ENCODE measurements at regions not wholly inside any gene's neighbourhood (a gene's known extent, or its start where the extent isn't known, plus 50 kb on each side); places are given as distances from the start of the nearest gene placed in this dataset.
"Not testable (repeated sequence)": the region's sequence is repeated elsewhere in the genome, so short reads cannot be mapped to it uniquely, and the experiment has no call there.

DNA sequence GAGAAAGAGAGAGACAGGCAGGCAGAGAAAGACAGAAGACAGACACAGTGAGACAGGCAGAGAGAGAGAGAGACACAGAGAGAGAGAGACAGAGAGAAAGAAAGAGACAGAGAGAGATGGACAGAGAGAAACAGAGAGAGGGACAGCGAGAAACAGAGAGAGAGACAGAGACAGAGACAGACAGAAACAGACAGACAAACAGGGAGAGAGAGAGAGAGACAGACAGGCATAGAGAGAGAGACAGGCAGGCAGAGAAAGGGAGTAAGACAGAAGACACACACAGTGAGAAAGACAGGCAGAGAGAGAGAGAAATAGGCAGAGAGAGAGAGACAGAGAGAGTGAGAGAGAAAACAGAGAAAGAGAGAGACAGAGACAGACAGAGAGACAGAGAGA lies 105.3 kb upstream of the ANKRD30BL start:
- ChIA-PET POLR2A (no interaction called here), CTCF (no interaction called here)
- intact Hi-C loops (cut with DNase I, micrococcal nuclease), result loop anchor here in 1 of 2 experiments (5.0 kb wide), 1 partner anchor 1575 kb away; no protein-coding TSS in a partner anchor

DNA sequence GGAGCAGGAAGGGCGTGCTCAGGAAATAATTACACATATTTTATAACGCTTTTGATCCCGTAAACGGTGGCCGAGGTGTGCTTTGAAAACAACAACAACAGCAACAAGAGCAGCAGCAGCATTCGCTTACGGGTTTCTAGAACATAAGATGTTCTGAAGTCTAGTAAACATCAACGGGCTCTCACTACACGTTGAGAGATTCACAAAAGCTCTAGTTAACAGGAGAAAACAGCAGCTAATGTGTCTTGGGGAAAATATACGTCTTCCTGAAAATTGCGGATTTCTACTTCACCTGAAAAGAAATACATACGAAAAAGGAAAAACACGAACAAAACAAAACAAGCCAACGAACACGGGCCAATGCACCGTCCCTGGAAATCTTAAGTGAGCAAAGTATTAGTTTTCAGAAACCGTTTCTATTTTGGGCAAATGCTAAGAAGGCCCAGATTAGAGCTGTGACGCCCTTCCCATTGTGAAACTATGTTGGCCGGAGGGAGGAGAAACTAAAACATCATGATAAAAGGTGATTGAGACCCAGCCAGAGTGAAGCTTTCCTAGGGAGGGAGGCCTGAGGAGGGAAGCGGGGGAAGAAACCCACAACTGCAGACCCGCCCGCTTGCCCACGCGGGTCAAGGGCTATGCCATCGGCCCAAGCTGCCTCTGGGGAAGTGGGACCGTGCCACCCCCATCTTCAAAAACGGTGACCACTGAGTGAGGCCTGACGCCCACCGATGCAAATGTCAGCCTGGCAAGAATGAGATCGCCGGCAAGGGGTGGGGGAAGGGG lies 105.9 kb upstream of the ANKRD30BL start:
- Histone ChIP-seq H3K9me3 (ENCODE audit: control insufficient read depth in 1 of 2, insufficient read depth in 1 of 2, low read length in 2 of 2) (peaks cover 0 to 16% of the 10 kb centered on the region in 2 experiments), H3K4me3 (ENCODE audit: low read length) (peak overlapping the region; percentile 35), H3K4me1 (ENCODE audit: insufficient read depth, low read length) (peaks cover 14% of the 10 kb centered on the region), H3K27me3 (ENCODE audit: control insufficient read depth in 1 of 2, insufficient read depth in 2 of 2, low read length in 2 of 2) (peaks cover 0 to 19% of the 10 kb centered on the region in 2 experiments)
- peak in 2 of 14 experiments; percentile 16 to 24 for DNase-seq
- H3K36me3 ChIP-seq (ENCODE audit: insufficient read depth, low read length); H3K9me3 Mint-ChIP-seq; H3K27ac ChIP-seq (ENCODE audit: low read depth in 1 of 2, low read length in 2 of 2); CTCF ChIA-PET; H3K4me1 Mint-ChIP-seq (ENCODE audit: low read depth); H3K27ac Mint-ChIP-seq; POLR2A ChIA-PET; ATAC-seq (ENCODE audit: poor library complexity); H3K27me3 Mint-ChIP-seq; H3K36me3 Mint-ChIP-seq (ENCODE audit: low read depth); H3K4me3 Mint-ChIP-seq: not testable (repeated sequence)
- intact Hi-C loops (cut with DNase I, micrococcal nuclease), result loop anchor here (2.0 to 5.0 kb wide), 2 partner anchors 1575 to 1577 kb away; no protein-coding TSS in a partner anchor

More for the DNA sequence above, 105.3 kb upstream of the ANKRD30BL start:
- H3K27ac Mint-ChIP-seq, result no peak overlapping the region
- TF ChIP-seq, protein P1, sequence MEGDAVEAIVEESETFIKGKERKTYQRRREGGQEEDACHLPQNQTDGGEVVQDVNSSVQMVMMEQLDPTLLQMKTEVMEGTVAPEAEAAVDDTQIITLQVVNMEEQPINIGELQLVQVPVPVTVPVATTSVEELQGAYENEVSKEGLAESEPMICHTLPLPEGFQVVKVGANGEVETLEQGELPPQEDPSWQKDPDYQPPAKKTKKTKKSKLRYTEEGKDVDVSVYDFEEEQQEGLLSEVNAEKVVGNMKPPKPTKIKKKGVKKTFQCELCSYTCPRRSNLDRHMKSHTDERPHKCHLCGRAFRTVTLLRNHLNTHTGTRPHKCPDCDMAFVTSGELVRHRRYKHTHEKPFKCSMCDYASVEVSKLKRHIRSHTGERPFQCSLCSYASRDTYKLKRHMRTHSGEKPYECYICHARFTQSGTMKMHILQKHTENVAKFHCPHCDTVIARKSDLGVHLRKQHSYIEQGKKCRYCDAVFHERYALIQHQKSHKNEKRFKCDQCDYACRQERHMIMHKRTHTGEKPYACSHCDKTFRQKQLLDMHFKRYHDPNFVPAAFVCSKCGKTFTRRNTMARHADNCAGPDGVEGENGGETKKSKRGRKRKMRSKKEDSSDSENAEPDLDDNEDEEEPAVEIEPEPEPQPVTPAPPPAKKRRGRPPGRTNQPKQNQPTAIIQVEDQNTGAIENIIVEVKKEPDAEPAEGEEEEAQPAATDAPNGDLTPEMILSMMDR (IDR thresholded peaks at IDR 0.05), result no peak
- Histone ChIP-seq H3K27me3 (ENCODE audit: control insufficient read depth in 1 of 2, insufficient read depth in 2 of 2, low read length in 2 of 2) (peaks cover 0 to 19% of the 10 kb centered on the region in 2 experiments), H3K36me3 (ENCODE audit: insufficient read depth, low read length) (no peaks in the 10 kb centered on the region), H3K27ac (ENCODE audit: low read depth in 1 of 2, low read length in 2 of 2) (no peak overlapping the region), H3K4me1 (ENCODE audit: insufficient read depth, low read length) (peaks cover 14% of the 10 kb centered on the region), H3K9me3 (ENCODE audit: control insufficient read depth in 1 of 2, insufficient read depth in 1 of 2, low read length in 2 of 2) (peaks cover 0 to 14% of the 10 kb centered on the region in 2 experiments), H3K4me3 (ENCODE audit: low read length) (no peak overlapping the region)
- H3K4me1 Mint-ChIP-seq (ENCODE audit: low read depth), result no peaks in the 10 kb centered on the region
- H3K36me3 Mint-ChIP-seq (ENCODE audit: low read depth), result no peaks in the 10 kb centered on the region
- no peak overlapping the region for H3K4me3 Mint-ChIP-seq
- H3K9me3 Mint-ChIP-seq, result no peaks in the 10 kb centered on the region
- DNase-seq (peak in 1 of 14 experiments; percentile 5), ATAC-seq (ENCODE audit: poor library complexity) (no peak)
- H3K27me3 Mint-ChIP-seq, result peaks cover 7% of the 10 kb centered on the region

DNA sequence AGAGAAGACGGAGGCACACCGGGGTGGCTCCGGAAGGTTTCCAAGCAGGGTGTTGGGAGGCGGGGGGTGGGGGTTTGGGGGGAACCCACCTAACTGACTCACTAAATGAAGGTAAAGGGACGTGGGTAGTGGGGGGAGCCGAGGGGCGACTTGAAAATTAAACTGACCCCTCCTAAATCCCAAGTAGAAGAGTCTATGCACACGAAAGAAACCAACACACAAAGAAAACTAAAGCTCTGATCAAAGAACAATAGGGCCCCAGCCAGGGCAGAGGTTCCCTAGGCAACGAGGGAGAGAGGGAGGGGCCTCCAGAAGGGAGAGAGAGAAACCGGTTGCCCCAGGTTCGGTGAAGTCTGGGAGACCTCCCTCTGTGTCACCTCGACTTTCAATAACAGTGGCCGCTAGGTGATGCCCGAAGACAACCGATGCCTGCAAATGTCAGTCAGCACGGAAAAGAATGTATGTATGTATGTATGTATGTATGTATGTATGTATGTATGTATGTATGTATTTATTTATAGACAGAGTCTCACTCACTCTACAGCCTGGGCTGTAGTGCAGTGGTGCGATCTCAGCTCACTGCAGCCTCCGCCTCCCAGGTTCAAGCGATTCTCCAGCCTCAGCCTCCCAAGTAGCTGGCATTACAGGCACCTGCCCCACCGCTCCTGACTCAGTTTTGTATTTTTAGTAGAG lies 106.7 kb upstream of the ANKRD30BL start:
- POLR2A ChIA-PET; H3K27ac ChIP-seq (ENCODE audit: low read depth in 1 of 2, low read length in 2 of 2); H3K4me1 Mint-ChIP-seq (ENCODE audit: low read depth); H3K36me3 ChIP-seq (ENCODE audit: insufficient read depth, low read length); H3K27ac Mint-ChIP-seq; H3K9me3 Mint-ChIP-seq; H3K27me3 Mint-ChIP-seq; CTCF ChIA-PET; H3K36me3 Mint-ChIP-seq (ENCODE audit: low read depth); H3K4me3 Mint-ChIP-seq: not testable (repeated sequence)
- H3K4me1 ChIP-seq (ENCODE audit: insufficient read depth, low read length), result peaks cover 14% of the 10 kb centered on the region
- peaks cover 0 to 16% of the 10 kb centered on the region in 2 experiments for H3K9me3 ChIP-seq (ENCODE audit: control insufficient read depth in 1 of 2, insufficient read depth in 1 of 2, low read length in 2 of 2)
- intact Hi-C loops (cut with DNase I, micrococcal nuclease), result loop anchor here (2.0 to 5.0 kb wide), 2 partner anchors 1574 to 1576 kb away; no protein-coding TSS in a partner anchor
- ATAC-seq (ENCODE audit: poor library complexity) (peak; percentile 24), DNase-seq (peak in 12 of 14 experiments; percentile 17 to 72 (median 48))
- peak overlapping the region; percentile 35 for H3K4me3 ChIP-seq (ENCODE audit: low read length)
- peaks cover 0 to 19% of the 10 kb centered on the region in 2 experiments for H3K27me3 ChIP-seq (ENCODE audit: control insufficient read depth in 1 of 2, insufficient read depth in 2 of 2, low read length in 2 of 2)
- TF ChIP-seq, protein P1 (IDR thresholded peaks at IDR 0.05), result peak; percentile 26
